ENCODE measurements at regions not wholly inside any gene's neighbourhood (a gene's known extent, or its start where the extent isn't known, plus 50 kb on each side); places are given as distances from the start of the nearest gene placed in this dataset.

GRCh38 chr4:136687596-136687995 is 844.7 kb downstream of the PCDH18 start:
- TF ChIP-seq, protein P1, sequence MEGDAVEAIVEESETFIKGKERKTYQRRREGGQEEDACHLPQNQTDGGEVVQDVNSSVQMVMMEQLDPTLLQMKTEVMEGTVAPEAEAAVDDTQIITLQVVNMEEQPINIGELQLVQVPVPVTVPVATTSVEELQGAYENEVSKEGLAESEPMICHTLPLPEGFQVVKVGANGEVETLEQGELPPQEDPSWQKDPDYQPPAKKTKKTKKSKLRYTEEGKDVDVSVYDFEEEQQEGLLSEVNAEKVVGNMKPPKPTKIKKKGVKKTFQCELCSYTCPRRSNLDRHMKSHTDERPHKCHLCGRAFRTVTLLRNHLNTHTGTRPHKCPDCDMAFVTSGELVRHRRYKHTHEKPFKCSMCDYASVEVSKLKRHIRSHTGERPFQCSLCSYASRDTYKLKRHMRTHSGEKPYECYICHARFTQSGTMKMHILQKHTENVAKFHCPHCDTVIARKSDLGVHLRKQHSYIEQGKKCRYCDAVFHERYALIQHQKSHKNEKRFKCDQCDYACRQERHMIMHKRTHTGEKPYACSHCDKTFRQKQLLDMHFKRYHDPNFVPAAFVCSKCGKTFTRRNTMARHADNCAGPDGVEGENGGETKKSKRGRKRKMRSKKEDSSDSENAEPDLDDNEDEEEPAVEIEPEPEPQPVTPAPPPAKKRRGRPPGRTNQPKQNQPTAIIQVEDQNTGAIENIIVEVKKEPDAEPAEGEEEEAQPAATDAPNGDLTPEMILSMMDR (IDR thresholded peaks at IDR 0.05; ENCODE audit: low read depth, low read length, poor library complexity, severe bottlenecking), result no peak
- TF ChIP-seq EZH2phosphoT487 (IDR thresholded peaks at IDR 0.05; ENCODE audit: borderline replicate concordance, low read length), result no peak
